Peyer's patch (tissue), 4 donors: ENCODE measurements at regions not wholly inside any gene's neighbourhood (a gene's known extent, or its start where the extent isn't known, plus 50 kb on each side); places are given as distances from the start of the nearest gene placed in this dataset.

ENCODE experiments used
- DNase-seq, 3 donors: peaks; one replicate each; pipeline ENCODE4 v3.0.0-alpha.2; 2017 to 2019
- H3K27ac ChIP-seq, 4 donors: fragments of 200-600 bp; sonication (generic); one replicate each; pipeline ENCODE4 v1.5.1; 2016 to 2019
- H3K27me3 ChIP-seq, 2 donors: fragments of 200-600 bp; sonication (generic); one replicate each; pipeline ENCODE4 v1.5.1; 2019
- H3K36me3 ChIP-seq, 3 donors: fragments of 200-600 bp; sonication (generic); one replicate each; pipeline ENCODE4 v1.5.1; 2016 to 2019
- H3K4me1 ChIP-seq, 4 donors: fragments of 200-600 bp; sonication (generic); one replicate each; pipeline ENCODE4 v1.5.1; 2016 to 2019
- H3K4me3 ChIP-seq, 4 donors: fragments of 200-600 bp; sonication (generic); 1 replicate in 3 of 4; 2 replicates in 1 of 4; pipeline ENCODE4 v1.5.1; 2016 to 2019; ENCODE audit warnings: mild to moderate bottlenecking in 1 of 4
- H3K9me3 ChIP-seq, 4 donors: fragments of 200-600 bp; sonication (generic); one replicate each; pipeline ENCODE4 v1.5.1; 2016 to 2019; ENCODE audit warnings: mild to moderate bottlenecking in 1 of 4
- POLR2A ChIP-seq, 2 donors: fragments of 450-650 bp; IDR thresholded peaks; one replicate each; pipeline ENCODE4 v1.5.1; 2017; ENCODE audit warnings: antibody characterized with exemption in 2 of 2, mild to moderate bottlenecking in 2 of 2, moderate library complexity in 2 of 2
- TF ChIP-seq, protein P1 (sequence below), 6 experiments: fragments of 450-650 bp in 4 of 6; fragments of 200-600 bp in 2 of 6; sonication (generic) in 1 of 6; IDR thresholded peaks; one replicate each; pipeline ENCODE4 v1.5.1; 2017 to 2019; ENCODE audit warnings: antibody characterized with exemption in 6 of 6, mild to moderate bottlenecking in 3 of 6, moderate library complexity in 1 of 6

DNA sequence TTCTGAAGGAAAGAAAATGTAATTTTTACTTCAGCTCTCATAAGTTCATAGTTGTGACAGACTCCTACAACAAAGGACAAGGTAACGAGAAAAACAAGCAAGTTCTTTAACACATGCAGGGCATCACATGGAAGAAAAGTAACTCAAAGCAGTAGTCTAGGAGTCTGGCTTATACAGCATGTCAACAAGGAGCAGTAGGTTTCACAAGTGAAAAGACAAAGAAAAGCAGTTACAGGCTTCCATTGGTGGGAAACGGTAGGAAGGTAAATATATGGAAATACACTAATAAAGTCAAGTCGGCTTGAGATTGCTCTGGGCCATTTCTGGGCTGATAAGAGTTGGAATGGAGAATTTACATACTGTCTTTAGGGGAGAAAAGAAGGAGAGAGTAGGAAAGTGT lies 228.4 kb upstream of the ZFP42 start:
- H3K9me3 ChIP-seq: no peaks in the 10 kb centered on the region
- H3K27me3 ChIP-seq: no peaks in the 10 kb centered on the region
- H3K36me3 ChIP-seq: no peaks in the 10 kb centered on the region
- H3K4me1 ChIP-seq: no peaks in the 10 kb centered on the region
- TF ChIP-seq, protein P1, sequence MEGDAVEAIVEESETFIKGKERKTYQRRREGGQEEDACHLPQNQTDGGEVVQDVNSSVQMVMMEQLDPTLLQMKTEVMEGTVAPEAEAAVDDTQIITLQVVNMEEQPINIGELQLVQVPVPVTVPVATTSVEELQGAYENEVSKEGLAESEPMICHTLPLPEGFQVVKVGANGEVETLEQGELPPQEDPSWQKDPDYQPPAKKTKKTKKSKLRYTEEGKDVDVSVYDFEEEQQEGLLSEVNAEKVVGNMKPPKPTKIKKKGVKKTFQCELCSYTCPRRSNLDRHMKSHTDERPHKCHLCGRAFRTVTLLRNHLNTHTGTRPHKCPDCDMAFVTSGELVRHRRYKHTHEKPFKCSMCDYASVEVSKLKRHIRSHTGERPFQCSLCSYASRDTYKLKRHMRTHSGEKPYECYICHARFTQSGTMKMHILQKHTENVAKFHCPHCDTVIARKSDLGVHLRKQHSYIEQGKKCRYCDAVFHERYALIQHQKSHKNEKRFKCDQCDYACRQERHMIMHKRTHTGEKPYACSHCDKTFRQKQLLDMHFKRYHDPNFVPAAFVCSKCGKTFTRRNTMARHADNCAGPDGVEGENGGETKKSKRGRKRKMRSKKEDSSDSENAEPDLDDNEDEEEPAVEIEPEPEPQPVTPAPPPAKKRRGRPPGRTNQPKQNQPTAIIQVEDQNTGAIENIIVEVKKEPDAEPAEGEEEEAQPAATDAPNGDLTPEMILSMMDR (IDR thresholded peaks at IDR 0.05): no peak
- TF ChIP-seq POLR2A (IDR thresholded peaks at IDR 0.05): no peak
- H3K4me3 ChIP-seq: no peak overlapping the region
- no peak for DNase-seq
- no peak overlapping the region for H3K27ac ChIP-seq

DNA sequence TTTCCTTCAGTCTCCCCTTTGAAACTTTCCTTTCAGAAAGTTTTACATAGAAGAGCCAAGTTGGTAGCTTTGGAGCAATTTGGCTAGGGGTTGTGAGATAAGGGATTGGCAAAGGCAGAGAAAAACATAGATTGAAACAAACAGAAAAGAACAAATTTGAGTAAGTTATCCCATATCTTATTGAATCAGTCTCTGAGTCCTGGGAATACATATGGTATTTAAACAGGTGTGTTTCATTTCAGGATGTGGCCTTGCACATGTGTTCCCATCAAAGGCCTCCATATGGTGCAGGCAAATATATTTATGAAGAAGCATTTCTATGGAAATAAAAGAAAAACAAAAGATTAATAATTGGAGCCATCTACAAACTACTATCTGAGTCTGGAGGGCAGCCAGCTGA lies 227.9 kb upstream of the ZFP42 start:
- no peak for TF ChIP-seq POLR2A (IDR thresholded peaks at IDR 0.05)
- TF ChIP-seq, protein P1 (IDR thresholded peaks at IDR 0.05): no peak
- Histone ChIP-seq H3K9me3 (no peaks in the 10 kb centered on the region), H3K27ac (no peak overlapping the region), H3K27me3 (no peaks in the 10 kb centered on the region), H3K4me3 (no peak overlapping the region), H3K36me3 (no peaks in the 10 kb centered on the region), H3K4me1 (no peaks in the 10 kb centered on the region)
- no peak for DNase-seq

DNA sequence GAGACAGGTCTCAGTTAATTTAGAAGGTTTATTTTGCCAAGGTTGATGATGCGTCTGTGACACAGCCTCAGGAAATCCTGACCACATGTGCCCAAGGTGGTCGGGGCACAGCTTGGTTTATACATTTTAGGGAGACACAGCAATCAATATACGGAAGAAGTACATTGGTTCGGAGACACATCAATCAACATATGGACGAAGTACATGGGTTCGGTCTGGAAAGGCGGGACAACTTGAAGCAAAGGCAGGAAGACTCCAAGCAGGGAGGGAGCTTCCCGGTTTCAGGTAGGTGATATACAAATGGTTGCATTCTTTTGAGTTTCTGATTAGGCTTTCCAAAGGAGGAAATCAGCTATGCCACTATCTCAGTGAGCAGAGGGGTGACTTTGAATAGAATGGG lies 225.2 kb upstream of the ZFP42 start:
- Histone ChIP-seq H3K27me3 (no peaks in the 10 kb centered on the region), H3K9me3 (no peaks in the 10 kb centered on the region), H3K4me3 (no peak overlapping the region), H3K4me1 (no peaks in the 10 kb centered on the region), H3K36me3 (no peaks in the 10 kb centered on the region), H3K27ac (no peak overlapping the region)
- DNase-seq: no peak
- TF ChIP-seq, protein P1 (IDR thresholded peaks at IDR 0.05): no peak
- TF ChIP-seq POLR2A (IDR thresholded peaks at IDR 0.05): no peak

DNA sequence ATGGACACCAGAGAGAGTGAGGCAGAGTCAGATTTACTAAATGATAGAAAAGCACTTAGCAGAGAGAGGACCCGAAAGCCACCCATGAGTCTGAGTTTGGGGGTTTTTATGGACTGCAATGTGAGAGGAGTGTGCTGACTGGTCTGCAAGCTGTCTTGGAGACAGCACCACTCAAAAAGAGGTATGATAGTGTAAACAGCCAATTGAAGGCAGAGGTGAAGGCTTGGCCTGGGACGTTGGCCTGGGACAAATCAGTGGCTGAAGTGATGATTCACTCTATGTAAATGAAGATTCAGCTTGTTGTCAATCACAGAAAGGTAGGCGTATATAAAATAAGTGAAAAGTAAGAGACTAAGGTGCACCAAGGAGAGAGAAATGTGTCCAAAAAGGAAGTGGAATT lies 217.6 kb upstream of the ZFP42 start:
- H3K27me3 ChIP-seq: no peaks in the 10 kb centered on the region
- no peak overlapping the region for H3K4me3 ChIP-seq
- H3K27ac ChIP-seq: no peak overlapping the region
- TF ChIP-seq POLR2A (IDR thresholded peaks at IDR 0.05): no peak
- TF ChIP-seq, protein P1 (IDR thresholded peaks at IDR 0.05): no peak
- no peaks in the 10 kb centered on the region for H3K4me1 ChIP-seq
- H3K9me3 ChIP-seq: no peaks in the 10 kb centered on the region
- DNase-seq: no peak
- H3K36me3 ChIP-seq: no peaks in the 10 kb centered on the region

DNA sequence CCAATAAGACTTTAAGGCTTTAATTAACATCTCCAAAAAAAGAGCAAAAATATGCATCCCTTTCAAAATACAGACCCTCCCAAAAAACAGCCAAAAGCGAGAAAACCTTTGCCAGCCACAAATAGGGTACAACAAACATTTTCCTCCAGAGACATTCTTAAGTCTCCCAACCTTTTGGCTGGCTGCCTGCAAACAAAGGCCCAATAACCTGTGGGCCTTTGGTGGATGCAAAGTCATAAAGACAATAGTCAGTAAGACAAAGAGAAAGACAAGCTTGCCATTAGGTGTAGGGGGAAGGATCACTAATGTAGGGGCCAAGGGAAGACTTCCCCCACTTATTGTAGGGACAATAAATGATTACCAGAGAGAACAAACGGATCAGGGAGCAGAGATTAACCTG lies 215.5 kb upstream of the ZFP42 start:
- Histone ChIP-seq H3K4me1 (no peaks in the 10 kb centered on the region), H3K9me3 (no peaks in the 10 kb centered on the region), H3K27me3 (no peaks in the 10 kb centered on the region), H3K27ac (no peak overlapping the region), H3K36me3 (no peaks in the 10 kb centered on the region), H3K4me3 (no peak overlapping the region)
- no peak for DNase-seq
- TF ChIP-seq, protein P1 (IDR thresholded peaks at IDR 0.05): no peak
- no peak for TF ChIP-seq POLR2A (IDR thresholded peaks at IDR 0.05)

DNA sequence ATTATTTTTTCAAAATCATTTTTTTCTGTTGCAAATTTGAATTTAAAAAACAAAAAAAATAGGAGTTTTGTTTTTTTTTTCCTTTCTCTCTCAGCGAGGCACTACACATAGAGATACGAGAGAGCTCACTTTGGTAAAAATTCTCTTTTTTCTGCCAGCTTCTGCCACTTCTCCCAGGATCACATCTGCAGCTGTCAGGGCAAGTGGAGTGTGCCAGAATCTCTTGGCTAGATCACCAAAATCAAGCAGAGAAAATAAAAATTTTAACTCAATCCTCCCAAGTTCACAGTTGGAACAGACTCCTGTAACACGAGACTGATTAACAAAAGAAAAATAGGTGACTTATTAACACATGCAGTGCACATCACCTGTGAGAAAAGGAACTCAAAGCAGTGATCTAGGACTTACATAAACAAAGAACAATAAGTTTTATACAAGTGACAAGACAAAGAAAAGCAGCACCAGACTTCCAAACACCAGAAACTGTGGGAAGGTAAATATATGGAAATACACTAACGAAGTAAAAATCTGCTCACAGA lies 213.2 kb upstream of the ZFP42 start:
- TF ChIP-seq POLR2A (IDR thresholded peaks at IDR 0.05): no peak
- TF ChIP-seq, protein P1 (IDR thresholded peaks at IDR 0.05): no peak
- Histone ChIP-seq H3K27ac (no peak overlapping the region), H3K9me3 (peaks cover 0 to 5% (median 0%) of the 10 kb centered on the region in 4 donors), H3K27me3 (no peaks in the 10 kb centered on the region), H3K4me3 (no peak overlapping the region), H3K4me1 (no peaks in the 10 kb centered on the region), H3K36me3 (no peaks in the 10 kb centered on the region)
- DNase-seq: no peak
